A673 (cell line): ENCODE measurements at regions not wholly inside any gene's neighbourhood (a gene's known extent, or its start where the extent isn't known, plus 50 kb on each side); places are given as distances from the start of the nearest gene placed in this dataset.

Experiments
- BruUV-seq: library from RNA; stranded (reverse); fragments of 400-500 nt; replicated peaks from 2 replicates; lab custom pipeline; 2021; lab: Mats Ljungman, UMichigan
- CTCF ChIA-PET: fragments of 300-600 bp; sonication (Branson Sonifier 250); formaldehyde crosslinking; loops from one replicate; lab custom pipeline; 2022; ENCODE audit warnings: antibody characterized with exemption; lab: Charles Lee
- POLR2A ChIA-PET: fragments of 300-600 bp; sonication (Branson Sonifier 250); formaldehyde crosslinking; loops from one replicate; lab custom pipeline; 2022; ENCODE audit warnings: antibody characterized with exemption; ENCODE audit not compliant: low non-redundant PET; lab: Charles Lee
- DNase-seq: peaks from one replicate; pipeline ENCODE4 v3.0.0-alpha.2; 2015; ENCODE audit warnings: low spot score
- H3K27ac ChIP-seq: fragments of 200-600 bp; sonication (generic); 2 replicates; pipeline ENCODE4 v1.5.1; 2016; ENCODE audit warnings: mixed run types, low read depth, mild to moderate bottlenecking, mixed read lengths, antibody characterized with exemption, low read length; ENCODE audit not compliant: poor library complexity, severe bottlenecking
- H3K27me3 ChIP-seq: fragments of 200-600 bp; sonication (generic); replicated peaks from 2 replicates; pipeline ENCODE4 v1.6.1; 2017; ENCODE audit warnings: mixed run types, low read depth, mild to moderate bottlenecking, mixed read lengths, antibody characterized with exemption, low read length; ENCODE audit not compliant: insufficient read depth, poor library complexity
- H3K36me3 ChIP-seq: fragments of 200-600 bp; sonication (generic); 2 replicates; pipeline ENCODE4 v1.6.1; 2016; ENCODE audit warnings: mixed run types, mild to moderate bottlenecking, mixed read lengths, antibody characterized with exemption, low read length; ENCODE audit not compliant: insufficient read depth, poor library complexity, severe bottlenecking
- H3K4me1 ChIP-seq: fragments of 200-600 bp; sonication (generic); 2 replicates; pipeline ENCODE4 v1.6.1; 2017; ENCODE audit warnings: mixed run types, mild to moderate bottlenecking, mixed read lengths, antibody characterized with exemption, low read length; ENCODE audit not compliant: insufficient read depth, poor library complexity, severe bottlenecking
- H3K4me3 ChIP-seq: fragments of 200-600 bp; sonication (generic); 2 replicates; pipeline ENCODE4 v1.5.1; 2016; ENCODE audit warnings: low read depth, mixed run types, mild to moderate bottlenecking, mixed read lengths, low read length; ENCODE audit not compliant: poor library complexity, severe bottlenecking
- H3K9me3 ChIP-seq: fragments of 200-600 bp; sonication (generic); 2 replicates; pipeline ENCODE4 v1.6.1; 2016; ENCODE audit warnings: mixed run types, low read depth, mild to moderate bottlenecking, mixed read lengths, antibody characterized with exemption, low read length; ENCODE audit not compliant: poor library complexity, severe bottlenecking
- EZH2 ChIP-seq: fragments of 200-600 bp; sonication (generic); IDR thresholded peaks from 2 replicates; pipeline ENCODE4 v1.6.1; 2017; ENCODE audit warnings: borderline replicate concordance, low read depth, mild to moderate bottlenecking, mixed read lengths, antibody characterized with exemption, low read length; ENCODE audit not compliant: poor library complexity, severe bottlenecking
- intact Hi-C: fragments of 100-400 bp; cut with micrococcal nuclease; formaldehyde crosslinking; loops from one replicate; pipeline ENCODE4 v1.10.0; 2022; ENCODE audit not compliant: unreplicated experiment
- TF ChIP-seq, protein P1 (sequence below): fragments of 300-800, 200-600 bp; sonication (generic); conservative IDR thresholded peaks from 2 replicates; pipeline ENCODE4 v1.5.1; 2017; ENCODE audit warnings: low read depth, mild to moderate bottlenecking, antibody characterized with exemption, low read length, moderate library complexity, mixed read lengths

DNA sequence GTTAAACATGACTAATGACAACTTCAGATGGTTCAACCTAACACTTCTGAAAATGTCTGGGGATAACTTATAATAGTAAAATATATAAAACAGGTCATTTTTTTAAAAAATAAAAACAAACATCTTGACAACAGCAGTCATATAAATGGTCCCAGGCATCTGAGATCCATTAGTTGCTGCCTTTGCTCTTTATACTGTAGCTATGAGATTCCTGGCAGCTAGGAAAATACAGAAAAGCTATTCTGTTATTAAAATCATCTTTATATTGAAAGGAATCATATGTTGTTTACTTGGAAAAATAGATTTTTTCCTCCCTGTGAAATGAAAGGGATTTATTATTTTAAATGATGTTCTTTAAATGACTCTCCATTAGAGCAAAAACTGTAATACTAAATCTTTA lies 55.7 kb upstream of the DEUP1 start:
- H3K4me3 ChIP-seq: no peak overlapping the region

DNA sequence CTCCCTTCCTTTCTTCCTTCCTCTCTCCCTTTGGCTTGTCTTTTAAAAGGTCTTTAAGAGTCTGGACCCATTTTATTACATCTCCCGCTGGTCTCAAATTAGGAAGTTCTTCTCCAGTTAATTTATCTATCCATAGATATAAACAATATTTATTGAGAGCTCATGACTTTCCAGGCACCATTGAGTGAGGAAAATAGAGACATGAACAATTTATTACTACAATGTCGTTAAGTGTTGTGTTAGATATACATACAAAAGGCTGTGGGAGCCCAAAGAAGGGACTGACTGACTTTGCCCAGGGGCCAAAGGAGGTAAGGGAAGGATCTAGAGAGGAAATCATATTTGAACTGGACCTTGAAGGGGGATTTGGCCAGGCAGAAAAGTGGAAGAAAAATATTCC lies 51.6 kb upstream of the DEUP1 start:
- H3K27me3 ChIP-seq: no peaks in the 10 kb centered on the region
- ChIA-PET CTCF (no interaction called here), POLR2A (no interaction called here)
- no peaks in the 10 kb centered on the region for H3K9me3 ChIP-seq
- BruUV-seq: no TSS peak
- no peak for TF ChIP-seq EZH2
- TF ChIP-seq, protein P1, sequence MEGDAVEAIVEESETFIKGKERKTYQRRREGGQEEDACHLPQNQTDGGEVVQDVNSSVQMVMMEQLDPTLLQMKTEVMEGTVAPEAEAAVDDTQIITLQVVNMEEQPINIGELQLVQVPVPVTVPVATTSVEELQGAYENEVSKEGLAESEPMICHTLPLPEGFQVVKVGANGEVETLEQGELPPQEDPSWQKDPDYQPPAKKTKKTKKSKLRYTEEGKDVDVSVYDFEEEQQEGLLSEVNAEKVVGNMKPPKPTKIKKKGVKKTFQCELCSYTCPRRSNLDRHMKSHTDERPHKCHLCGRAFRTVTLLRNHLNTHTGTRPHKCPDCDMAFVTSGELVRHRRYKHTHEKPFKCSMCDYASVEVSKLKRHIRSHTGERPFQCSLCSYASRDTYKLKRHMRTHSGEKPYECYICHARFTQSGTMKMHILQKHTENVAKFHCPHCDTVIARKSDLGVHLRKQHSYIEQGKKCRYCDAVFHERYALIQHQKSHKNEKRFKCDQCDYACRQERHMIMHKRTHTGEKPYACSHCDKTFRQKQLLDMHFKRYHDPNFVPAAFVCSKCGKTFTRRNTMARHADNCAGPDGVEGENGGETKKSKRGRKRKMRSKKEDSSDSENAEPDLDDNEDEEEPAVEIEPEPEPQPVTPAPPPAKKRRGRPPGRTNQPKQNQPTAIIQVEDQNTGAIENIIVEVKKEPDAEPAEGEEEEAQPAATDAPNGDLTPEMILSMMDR: no peak
- no peaks in the 10 kb centered on the region for H3K4me1 ChIP-seq
- intact Hi-C loops: no loop called here
- no peaks in the 10 kb centered on the region for H3K36me3 ChIP-seq
- H3K4me3 ChIP-seq: no peak overlapping the region
- H3K27ac ChIP-seq: no peak overlapping the region
- no peak for DNase-seq

More for the DNA sequence above, 55.7 kb upstream of the DEUP1 start:
- Histone ChIP-seq H3K4me1 (no peaks in the 10 kb centered on the region), H3K27ac (no peak overlapping the region), H3K36me3 (no peaks in the 10 kb centered on the region), H3K9me3 (no peaks in the 10 kb centered on the region), H3K27me3 (peaks cover 6% of the 10 kb centered on the region)
- TF ChIP-seq EZH2: no peak
- TF ChIP-seq, protein P1: no peak
- no peak for DNase-seq
- POLR2A ChIA-PET: no interaction called here
- intact Hi-C loops: no loop called here
- no TSS peak for BruUV-seq
- CTCF ChIA-PET: no interaction called here

DNA sequence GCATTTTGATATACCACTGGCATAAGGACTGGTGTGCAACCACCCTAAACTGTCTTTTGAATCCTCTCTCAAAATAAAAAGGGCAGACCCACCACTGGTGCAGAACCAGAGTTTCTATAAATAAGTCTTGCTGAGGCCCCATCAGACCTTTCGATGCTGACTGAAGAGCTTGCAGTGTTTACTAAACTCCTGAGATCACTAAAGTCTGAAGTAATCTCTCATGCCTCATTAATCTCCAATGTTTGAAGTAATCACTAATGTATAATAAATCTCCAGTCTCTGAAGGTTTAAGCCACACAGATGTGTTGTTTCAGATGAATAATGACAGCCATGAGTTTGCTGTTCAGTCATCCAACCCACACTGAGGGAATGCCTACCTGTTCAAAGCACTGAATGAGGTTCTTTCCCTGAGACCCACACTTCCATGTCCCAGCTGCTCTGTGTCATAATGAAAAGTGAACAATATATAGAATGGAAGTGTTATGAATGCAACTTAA lies 50.6 kb upstream of the DEUP1 start:
- intact Hi-C loops: no loop called here
- H3K4me1 ChIP-seq: no peaks in the 10 kb centered on the region
- no peaks in the 10 kb centered on the region for H3K36me3 ChIP-seq
- DNase-seq: peak; percentile 8
- no peaks in the 10 kb centered on the region for H3K9me3 ChIP-seq
- no peaks in the 10 kb centered on the region for H3K27me3 ChIP-seq
- TF ChIP-seq, protein P1: no peak
- no peak for TF ChIP-seq EZH2
- no peak overlapping the region for H3K4me3 ChIP-seq
- ChIA-PET CTCF (no interaction called here), POLR2A (no interaction called here)
- no TSS peak for BruUV-seq
- no peak overlapping the region for H3K27ac ChIP-seq
